DOHH2 (cell line): ENCODE measurements at regions not wholly inside any gene's neighbourhood (a gene's known extent, or its start where the extent isn't known, plus 50 kb on each side); places are given as distances from the start of the nearest gene placed in this dataset.

ENCODE experiments used
- EZH2phosphoT487 ChIP-seq: fragments of 200-600 bp; sonication (generic); IDR thresholded peaks from 2 replicates; pipeline ENCODE4 v1.6.1; 2017; ENCODE audit warnings: borderline replicate concordance, mild to moderate bottlenecking, antibody characterized with exemption, low read length, moderate library complexity, mixed read lengths
- TF ChIP-seq, protein P1 (sequence below): fragments of 200-600 bp; sonication (generic); IDR thresholded peaks from one replicate; pipeline ENCODE4 v1.5.1; 2014; ENCODE audit warnings: antibody characterized with exemption, mild to moderate bottlenecking, low read depth, low read length; ENCODE audit not compliant: poor library complexity, severe bottlenecking

DNA sequence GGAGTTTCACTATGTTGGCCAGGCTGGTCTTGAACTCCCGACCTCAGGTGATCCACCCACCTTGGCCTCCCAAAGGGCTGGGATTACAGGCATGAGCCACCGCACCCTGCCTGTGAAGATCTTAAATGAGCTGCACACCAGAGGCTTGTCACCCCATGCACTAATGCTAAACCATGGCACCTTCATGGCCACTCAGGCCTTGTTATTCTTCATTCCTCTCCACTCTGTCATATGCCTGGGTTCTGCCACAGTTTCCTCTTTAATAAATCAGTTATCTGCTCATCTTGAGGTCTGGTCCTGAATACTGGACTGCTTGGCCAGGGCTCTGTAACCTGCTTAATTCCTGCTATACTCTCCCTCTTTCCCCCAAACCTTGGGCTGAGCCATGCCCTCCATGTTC lies 104.3 kb upstream of the FOXN2 start:
- TF ChIP-seq, protein P1, sequence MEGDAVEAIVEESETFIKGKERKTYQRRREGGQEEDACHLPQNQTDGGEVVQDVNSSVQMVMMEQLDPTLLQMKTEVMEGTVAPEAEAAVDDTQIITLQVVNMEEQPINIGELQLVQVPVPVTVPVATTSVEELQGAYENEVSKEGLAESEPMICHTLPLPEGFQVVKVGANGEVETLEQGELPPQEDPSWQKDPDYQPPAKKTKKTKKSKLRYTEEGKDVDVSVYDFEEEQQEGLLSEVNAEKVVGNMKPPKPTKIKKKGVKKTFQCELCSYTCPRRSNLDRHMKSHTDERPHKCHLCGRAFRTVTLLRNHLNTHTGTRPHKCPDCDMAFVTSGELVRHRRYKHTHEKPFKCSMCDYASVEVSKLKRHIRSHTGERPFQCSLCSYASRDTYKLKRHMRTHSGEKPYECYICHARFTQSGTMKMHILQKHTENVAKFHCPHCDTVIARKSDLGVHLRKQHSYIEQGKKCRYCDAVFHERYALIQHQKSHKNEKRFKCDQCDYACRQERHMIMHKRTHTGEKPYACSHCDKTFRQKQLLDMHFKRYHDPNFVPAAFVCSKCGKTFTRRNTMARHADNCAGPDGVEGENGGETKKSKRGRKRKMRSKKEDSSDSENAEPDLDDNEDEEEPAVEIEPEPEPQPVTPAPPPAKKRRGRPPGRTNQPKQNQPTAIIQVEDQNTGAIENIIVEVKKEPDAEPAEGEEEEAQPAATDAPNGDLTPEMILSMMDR = no peak
- TF ChIP-seq EZH2phosphoT487 = no peak
